NCI-H2196 treated with DMSO at 0.1 percent for 48 hours (cell line): ENCODE measurements at regions not wholly inside any gene's neighbourhood (a gene's known extent, or its start where the extent isn't known, plus 50 kb on each side); places are given as distances from the start of the nearest gene placed in this dataset.
"Not testable (repeated sequence)": the region's sequence is repeated elsewhere in the genome, so short reads cannot be mapped to it uniquely, and the experiment has no call there.

Source experiments
- DNase-seq: peaks from one replicate; lab custom pipeline; 2025; ENCODE audit not compliant: unreplicated experiment; lab: John Stamatoyannopoulos, UW

DNA sequence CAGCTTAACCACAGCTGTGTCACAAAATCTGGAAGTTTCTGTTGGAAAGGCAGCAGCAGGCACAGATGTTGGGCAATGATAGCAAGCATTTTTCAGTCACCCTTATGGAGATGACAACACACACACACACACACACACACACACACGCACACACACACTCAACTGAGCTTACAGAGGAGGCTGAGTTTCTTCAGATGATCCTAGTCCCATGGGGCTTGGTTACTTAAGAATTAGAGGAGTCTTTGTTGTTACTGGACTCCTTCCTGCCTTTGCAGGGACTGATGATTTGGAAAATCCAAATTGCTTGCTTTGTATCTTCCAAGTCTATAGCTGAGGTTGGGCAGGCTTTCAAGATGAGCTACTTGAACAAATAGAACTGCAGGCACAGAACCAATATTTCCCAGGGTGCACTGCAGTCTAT, 740.1 kb upstream of the PITX2 start:
- DNase-seq, result no peak

DNA sequence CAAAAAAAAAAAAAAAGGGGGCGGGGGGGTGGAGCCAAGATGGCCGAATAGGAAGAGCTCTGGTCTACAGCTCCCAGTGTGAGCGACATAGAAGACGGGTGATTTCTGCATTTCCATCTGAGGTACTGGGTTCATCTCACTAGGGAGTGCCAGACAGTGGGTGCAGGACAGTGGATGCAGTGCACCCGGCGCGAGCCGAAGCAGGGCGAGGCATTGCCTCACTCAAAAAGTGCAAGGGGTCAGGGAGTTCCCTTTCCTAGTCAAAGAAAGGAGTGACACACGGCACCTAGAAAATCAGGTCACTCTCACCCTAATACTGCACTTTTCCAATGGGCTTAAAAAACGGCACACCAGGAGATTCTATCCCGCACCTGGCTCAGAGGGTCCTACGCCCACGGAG, 755.0 kb upstream of the PITX2 start:
- DNase-seq, result not testable (repeated sequence)

DNA sequence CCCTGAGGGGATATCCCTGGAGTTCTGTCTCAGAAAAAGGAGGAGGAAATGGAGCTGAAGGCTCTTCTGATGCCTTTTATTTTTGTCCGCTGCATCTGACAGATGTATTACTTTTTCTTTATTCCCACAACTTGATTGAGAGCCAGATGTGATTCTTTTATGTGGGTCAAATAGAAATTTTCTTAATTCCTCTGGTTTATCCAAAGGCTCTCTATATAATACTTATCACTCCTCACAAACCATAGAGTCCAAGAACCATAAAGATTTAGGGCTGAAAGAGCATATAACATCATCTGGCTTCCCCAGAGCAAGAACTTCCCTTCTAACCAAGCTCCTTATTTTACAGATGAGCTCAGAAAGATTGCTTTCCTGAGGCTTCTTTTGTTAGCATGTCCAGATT, 756.7 kb upstream of the FAM241A start:
- DNase-seq, result no peak

DNA sequence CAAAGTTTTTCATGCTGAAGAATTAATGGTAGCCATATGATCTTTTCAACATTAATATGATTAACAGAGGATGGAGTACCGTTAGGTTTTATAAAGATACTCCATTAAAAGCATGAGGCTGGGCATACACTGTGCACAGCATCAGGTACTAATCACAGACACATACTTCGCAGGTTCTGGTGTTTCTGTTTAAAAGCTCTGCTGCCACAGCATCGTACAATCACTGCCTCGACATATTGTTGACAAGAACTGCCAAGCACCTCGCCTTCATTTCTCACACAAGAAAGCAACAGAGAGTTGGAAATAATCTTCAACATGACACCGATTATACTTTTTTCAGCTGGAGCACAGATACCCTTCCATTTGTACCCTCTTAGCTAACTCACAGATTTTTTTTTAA, 753.4 kb upstream of the FAM241A start:
- no peak for DNase-seq

DNA sequence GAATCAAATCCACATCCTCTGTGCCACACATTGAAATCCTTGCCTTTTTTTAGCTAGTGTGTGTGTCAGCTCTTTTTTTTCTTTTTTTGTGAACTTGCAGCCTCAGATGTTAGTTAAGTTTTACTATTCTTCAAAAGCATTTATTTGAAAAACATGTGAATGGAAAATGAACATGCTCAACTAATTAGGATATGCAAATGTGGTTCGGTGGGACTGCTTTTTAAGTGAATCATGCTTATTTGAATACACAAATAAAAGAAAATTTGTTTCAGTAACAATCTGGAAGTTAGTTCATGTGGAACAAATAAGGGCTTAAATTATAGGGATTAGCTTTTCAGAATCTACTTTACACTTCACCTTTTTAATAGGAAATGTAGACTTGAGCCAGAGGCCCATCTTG, 751.5 kb upstream of the FAM241A start:
- no peak for DNase-seq

DNA sequence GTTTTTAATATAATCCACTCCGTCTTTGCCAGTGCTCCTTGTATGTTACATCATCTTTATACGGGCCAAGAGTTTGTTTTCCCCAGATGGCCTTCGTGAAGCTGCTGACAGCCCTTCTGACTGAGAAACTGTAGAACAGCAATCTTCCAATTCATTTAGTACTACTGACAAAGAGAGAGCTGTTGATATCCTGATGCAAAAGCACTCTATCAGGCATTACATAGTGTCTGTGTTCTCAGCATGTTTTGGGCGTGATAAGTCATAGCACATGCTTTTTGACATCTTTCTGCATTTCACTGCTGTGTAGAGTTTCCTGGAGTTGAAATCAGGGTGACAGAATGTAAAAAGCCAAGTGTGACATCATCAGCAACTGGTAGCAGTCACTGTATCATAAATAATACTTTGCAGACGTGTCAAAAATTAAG, 746.3 kb upstream of the FAM241A start:
- no peak for DNase-seq

DNA sequence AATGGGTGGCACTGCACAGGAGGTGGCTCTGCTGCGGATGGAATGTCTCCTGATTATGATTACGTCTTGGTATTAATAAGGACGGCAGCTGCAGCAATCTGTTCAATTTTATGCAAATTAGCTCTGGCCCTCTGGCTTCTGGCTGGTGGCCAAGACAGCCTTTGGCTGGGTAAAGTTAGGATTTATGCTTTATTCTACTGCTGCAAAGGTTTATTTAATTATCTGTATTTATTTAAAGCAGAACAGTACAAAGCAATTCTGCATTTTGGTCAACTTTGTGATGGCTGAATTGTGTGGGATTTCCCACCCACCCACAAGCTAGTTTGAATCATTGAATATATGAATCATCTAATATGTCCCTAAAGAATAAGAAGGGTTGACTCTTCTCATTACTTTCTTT, 745.6 kb upstream of the FAM241A start:
- DNase-seq, result no peak

DNA sequence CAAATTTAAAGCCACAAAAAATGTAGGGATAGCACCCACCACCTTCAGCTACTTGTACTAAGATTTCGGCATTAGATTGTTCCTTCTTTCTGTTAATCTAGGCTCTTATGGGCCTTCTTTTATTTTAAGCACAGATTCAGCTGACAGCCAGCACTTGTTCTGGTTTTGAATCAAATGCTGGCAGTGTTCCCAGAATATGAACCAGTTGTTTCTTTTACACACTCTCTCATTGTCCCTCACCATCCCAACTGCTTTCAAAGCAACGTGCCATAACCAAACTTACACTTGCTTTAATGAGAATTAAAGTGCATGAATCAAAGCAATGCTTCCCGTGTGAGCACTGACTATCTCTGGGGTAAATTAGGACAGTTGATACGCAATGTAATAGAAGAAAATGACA, 744.5 kb upstream of the FAM241A start:
- no peak for DNase-seq

DNA sequence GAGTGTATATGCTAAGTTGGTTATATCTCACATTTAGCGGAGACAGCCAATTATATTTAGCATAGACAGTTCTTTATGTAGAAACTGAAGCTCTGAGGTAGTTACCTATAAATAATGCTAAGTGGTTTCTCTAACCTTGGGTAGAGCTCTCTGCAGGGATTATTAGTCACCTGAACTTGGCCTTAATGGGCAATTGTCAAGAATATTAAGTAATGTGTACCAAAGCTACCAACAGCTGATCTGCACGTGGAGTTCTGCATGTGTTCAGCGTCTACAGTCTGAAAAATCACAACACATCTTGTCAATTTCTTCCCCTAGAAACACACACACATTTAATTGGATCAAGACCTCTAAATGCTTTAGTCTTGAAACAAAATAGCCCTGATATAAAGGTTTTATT, 740.6 kb upstream of the FAM241A start:
- DNase-seq, result no peak

DNA sequence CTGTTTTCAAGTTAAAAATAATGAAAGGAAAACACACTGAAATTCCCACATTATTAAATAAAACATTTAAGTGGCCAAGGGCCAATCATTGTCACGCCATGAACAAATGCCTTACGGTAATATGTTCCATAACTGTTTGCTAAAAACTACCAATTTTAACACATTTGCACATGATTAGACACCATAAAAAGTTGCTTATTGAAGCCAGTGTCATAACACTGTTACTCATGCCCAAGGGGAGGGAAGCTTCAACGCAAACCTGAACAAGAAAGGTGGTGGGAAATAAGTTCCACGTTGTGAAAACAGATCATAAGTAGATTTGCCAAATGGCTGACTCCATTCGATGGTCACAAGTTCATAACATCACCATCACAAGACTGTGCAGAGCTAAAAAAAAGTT, 739.3 kb upstream of the FAM241A start:
- no peak for DNase-seq

DNA sequence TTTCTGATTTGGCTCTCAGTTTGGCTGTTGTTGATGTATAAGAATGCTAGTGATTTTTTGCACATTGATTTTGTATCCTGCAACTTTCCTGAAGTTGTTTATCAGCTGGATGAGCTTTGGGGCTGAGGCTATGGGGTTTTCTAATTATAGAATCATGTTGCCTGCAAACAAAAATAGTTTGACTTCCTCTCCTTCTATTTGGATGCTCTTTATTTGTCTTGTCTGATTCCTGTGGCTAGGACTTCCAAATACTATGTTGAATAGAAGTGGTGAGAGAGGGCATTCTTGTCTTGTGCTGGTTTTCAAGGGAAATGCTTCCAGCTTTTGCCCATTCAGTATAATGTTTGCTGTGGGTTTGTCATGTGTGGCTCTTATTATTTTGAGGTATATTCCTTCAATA, 734.7 kb upstream of the FAM241A start:
- no peak for DNase-seq

DNA sequence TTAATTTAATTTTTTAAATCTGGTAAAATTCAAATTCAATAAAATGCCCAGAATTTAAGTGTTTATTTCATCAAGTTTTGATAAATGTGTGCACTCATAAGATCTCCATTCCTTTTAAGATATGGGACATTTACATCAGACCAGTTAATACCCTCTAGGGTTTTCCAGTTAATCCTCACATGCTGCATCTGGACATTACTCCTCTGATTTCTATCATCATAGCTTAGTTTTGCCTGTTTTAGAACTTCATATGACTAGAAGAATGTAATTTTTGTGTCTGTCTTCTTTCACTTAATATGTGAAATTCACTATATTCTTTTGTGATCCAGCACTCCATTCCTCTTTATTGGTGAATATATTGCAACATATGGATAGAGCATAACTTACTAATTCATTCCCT, 727.7 kb upstream of the FAM241A start:
- no peak for DNase-seq

DNA sequence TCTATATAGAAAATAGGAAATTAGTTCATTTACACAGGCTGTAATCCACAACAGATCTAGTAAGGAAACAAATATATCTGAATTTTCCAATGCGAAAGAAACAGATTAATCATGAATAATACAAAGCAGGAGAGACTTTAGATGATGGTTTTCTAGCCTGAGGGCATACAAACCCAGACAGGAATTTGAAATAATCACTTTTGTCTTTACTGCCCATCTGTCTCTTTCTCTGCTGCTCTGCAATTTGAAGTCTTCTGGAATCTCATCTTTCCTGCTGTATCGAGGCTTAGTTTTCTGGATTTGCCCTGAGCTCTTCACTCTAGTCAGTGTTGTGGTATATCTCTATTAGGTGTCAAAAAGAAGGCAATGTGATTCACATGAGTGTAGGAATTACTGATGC, 711.8 kb upstream of the FAM241A start:
- DNase-seq, result no peak

DNA sequence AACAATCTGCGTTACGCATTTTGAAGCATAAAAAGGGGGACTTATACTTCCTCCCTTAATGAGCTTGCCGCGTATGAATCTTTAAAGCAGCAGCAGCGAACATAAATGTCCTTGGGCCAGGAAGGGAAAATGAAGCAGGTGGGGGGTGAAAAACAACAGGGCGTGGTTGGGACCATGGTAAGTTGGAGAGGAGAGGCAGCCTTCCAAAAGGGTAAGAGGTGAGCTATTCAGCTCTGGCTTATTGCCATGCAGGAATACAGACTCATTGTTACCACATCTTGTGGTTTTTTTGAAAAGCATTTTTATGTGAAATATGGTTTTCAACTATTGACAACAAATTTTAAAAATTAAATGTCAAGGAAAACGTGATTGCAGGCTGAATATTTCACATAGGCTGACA, 710.7 kb upstream of the FAM241A start:
- no peak for DNase-seq

DNA sequence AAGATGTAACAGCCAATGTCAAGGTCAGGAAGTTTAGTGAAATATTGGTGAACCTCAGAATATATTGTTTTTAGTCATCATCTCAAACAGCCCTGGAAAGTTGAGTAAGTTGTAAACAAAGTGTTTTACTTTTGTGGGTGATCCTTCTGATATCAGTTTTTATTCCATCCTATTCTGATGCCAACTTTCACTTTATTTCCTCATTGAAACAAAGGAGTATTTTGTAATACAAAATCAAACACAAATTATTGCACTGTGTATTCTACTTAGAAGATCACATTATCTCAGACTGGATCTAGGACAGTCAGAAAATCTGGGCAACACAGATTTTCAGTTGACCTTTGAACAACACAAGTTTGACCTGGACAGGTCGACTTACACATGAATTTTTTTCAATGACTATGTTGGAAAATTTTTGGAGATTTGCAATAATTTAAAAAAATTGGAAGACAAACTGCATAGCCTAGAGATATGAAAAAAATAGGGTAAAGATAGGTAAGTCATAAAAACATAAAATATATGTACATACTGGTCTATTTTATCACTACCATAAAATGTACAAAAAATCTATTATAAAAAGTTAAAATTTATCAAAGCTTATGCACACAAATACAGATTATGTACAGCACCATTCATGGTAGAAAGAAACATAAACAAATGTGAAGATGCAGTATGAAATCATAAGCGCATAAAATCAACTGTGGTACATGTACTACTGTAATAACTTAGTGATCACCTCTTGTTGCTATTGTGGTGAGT, 709.1 kb upstream of the FAM241A start:
- no peak for DNase-seq

DNA sequence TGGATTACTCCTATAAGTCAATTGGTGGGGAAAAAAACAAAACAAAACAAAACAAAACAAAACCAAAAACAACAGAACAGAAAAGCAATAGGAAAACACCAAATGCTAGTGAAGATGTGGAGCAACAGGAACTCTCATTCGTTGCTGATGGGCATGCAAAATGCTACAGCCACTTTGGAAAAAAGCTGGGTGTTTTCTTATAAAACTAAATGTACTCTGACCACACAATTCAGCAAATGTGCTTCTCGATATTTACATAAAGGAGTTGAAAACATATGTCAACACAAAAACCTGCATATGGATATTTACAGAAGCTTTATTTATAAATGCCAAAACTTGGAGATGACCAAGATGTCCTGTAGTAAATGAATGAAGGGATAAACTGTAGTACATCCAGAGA, 703.6 kb upstream of the FAM241A start:
- DNase-seq, result no peak

DNA sequence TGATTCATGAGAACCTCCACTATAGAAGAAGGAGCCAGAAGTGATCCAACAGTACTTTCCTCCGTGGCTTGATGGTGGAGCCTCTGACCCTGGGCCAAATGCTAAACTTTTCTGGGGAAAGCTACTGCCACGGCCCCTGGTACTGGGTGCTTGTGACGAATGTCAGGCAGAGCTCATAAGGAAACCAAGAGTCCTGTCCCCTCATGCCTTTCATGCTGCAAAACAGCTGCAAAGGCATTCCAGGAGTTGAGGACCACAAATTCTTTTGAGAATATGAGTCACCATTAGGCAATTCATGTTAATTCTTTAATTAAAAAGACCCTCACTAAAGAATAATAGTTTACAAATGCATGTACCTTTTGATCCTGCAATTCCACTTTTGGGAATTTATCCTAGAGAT, 700.4 kb upstream of the FAM241A start:
- not testable (repeated sequence) for DNase-seq

DNA sequence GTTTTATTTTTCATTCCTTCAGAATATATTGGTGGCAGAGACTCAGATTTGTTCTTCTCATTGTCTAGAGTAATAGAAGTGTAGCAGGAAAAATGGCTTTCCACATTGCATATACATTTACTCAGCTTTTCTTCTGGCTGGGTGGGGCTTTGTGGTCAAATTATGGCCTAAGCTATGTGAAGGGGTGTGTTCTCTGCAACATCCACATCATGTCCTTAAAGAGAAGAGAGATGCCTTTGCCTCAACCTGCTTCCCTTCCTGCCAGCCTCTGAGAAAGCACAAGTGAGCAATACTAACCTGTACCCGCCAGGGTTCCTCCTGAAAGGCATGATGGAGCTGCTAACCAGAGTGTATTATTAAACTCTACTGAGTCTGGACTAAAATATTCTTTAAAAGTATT, 695.6 kb upstream of the FAM241A start:
- DNase-seq, result no peak

DNA sequence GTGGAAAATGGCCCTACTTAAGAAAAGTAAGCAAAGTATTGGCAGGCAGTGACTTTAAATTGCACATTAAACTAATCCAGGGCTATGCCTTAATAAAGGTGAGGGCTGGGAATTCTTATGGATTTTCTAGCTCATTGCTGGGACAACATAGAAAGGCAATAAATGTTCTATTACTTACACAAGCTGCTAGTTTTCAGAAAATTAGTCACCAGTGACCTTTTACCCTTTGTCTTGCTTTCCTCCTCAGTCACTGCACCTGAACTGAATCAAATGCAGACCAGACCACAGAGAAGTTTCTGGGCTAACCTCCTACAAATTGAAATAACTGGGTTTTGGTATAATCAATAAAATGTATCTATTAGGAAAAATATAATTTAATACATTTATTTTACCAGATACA, 694.4 kb upstream of the FAM241A start:
- no peak for DNase-seq

DNA sequence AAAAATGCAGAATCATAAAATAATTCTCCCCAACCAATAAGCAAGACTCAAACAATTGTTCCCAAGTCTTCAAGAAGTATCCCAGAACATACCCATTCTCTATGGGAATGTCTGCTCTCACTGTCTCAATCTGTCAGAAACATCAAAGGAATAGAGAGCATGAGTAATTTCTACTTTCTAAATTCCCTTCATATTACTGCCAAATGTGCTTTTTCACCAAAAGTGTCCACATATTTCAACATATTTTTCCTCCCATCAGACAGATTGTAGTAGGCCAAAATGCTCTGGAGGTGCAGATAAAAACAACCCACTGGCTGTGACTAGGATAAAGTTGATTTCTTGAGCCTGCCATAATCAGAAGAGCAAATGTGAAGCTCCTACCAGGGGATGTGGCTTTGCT, 692.0 kb upstream of the FAM241A start:
- DNase-seq, result no peak

DNA sequence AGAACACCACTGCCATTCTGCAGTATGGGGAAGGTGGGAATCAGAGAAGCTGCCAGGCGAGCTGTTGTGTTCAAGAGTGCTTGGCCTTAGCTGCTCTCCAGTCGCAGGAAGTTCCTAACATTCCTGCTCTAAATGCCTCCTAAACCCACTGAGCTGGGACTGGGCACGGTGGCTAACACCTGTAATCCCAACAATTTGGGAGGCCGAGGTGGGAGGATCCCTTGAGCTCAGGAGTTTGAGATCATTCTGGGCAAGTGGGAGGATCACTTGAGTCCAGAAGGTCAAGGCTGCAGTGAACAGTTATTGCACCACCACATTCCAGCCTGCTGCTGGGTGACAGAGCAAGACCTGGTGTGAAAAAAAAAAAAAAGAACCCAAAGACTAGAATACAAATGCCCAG, 690.3 kb upstream of the FAM241A start:
- DNase-seq, result no peak

DNA sequence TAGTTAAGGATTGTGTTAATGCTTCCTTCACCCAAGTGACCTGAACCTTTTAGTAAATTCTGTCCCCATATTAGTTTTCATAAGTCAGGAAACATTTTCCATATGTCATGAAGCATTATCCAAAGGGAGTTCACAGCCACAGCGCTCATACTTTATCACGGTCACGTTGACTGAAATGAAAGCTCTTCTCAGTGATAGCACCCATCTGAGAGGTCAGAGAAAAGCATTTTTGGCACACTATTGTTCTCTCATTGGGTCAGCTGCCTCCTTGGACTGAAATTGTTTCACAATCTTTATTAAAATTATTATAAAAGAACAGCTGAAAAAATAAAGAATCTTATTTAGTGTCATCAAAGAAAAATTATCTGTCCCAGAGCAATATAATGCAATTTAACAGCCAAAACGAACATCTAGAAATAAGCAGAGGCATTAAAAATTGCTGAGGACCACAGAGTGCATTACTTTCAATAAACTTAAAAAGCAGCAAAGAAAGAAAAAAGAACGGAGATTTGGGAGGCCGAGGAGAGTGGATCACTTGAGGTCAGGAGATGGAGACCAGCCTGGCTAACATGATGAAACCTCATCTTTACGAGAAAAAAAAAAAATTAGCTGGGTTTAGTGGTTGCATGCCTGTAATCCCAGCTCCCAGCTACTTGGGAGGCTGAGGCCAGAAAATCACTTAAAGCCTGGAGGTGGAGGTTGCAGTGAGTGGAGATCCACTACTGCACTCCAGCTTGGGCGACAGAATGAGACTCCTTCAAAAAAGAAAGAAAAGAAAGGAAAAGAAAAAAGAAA, 680.8 kb upstream of the FAM241A start:
- no peak for DNase-seq
